ENCODE measurements at regions not wholly inside any gene's neighbourhood (a gene's known extent, or its start where the extent isn't known, plus 50 kb on each side); places are given as distances from the start of the nearest gene placed in this dataset.

- no peak for TF ChIP-seq POLR2AphosphoS5 (IDR thresholded peaks at IDR 0.05; ENCODE audit: low read depth, low read length)
- no peak for TF ChIP-seq POLR2A (IDR thresholded peaks at IDR 0.05; ENCODE audit: low read depth, low read length)
- no peak for TF ChIP-seq TAF1 (IDR thresholded peaks at IDR 0.05; ENCODE audit: borderline replicate concordance, low read depth, low read length)
Measured at GRCh38 chr2:60643747-60644146, 90.3 kb upstream of the BCL11A start.
